AG10803 (cell line): ENCODE measurements at regions not wholly inside any gene's neighbourhood (a gene's known extent, or its start where the extent isn't known, plus 50 kb on each side); places are given as distances from the start of the nearest gene placed in this dataset.

ENCODE experiments used
- DNase-seq: peaks from one replicate; pipeline ENCODE4 v3.0.0; 2010; ENCODE audit warnings: low read depth
- H3K4me3 ChIP-seq: 2 replicates; pipeline ENCODE4 v1.5.1; 2011; ENCODE audit warnings: mild to moderate bottlenecking, low read length, control low read depth
- TF ChIP-seq, protein P1 (sequence below): conservative IDR thresholded peaks from 2 replicates; pipeline ENCODE4 v1.5.1; 2011; ENCODE audit warnings: mild to moderate bottlenecking, low read length, control low read depth, inconsistent platforms

DNA sequence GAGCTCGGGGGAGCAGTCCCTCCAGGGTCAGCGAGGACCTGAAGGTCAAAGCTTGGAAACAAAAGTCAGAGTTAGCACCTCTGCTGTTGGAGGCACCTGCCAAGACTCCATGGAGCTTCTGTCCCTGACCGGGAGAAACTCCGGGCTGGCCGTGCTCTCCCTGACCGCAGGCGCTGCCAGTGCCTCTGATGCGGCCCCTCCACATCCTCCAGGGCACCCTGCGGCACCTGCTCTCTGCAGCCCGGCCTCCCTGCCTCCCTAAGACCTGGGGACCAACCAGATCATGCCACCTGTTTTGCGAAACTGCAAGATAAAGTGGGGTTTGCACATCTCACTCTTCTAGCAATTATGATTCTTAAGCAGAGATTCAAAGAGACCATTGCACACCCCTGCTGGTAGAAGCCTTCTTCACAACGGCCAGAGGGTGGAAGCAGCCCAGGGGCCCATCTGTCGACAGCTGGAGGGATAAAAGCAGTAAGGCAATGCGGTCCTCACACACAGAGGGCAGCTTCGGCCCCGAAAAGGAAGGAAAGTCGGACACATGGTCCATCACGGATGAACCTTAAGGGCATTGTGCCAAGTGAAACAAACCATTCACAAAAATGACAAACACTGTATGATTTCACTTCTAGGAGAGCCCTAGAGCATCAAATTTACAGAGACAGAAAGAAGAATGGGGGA, 477.1 kb downstream of the BRD1 start:
- DNase-seq: no peak
- TF ChIP-seq, protein P1, sequence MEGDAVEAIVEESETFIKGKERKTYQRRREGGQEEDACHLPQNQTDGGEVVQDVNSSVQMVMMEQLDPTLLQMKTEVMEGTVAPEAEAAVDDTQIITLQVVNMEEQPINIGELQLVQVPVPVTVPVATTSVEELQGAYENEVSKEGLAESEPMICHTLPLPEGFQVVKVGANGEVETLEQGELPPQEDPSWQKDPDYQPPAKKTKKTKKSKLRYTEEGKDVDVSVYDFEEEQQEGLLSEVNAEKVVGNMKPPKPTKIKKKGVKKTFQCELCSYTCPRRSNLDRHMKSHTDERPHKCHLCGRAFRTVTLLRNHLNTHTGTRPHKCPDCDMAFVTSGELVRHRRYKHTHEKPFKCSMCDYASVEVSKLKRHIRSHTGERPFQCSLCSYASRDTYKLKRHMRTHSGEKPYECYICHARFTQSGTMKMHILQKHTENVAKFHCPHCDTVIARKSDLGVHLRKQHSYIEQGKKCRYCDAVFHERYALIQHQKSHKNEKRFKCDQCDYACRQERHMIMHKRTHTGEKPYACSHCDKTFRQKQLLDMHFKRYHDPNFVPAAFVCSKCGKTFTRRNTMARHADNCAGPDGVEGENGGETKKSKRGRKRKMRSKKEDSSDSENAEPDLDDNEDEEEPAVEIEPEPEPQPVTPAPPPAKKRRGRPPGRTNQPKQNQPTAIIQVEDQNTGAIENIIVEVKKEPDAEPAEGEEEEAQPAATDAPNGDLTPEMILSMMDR: no peak
- H3K4me3 ChIP-seq: no peak overlapping the region

DNA sequence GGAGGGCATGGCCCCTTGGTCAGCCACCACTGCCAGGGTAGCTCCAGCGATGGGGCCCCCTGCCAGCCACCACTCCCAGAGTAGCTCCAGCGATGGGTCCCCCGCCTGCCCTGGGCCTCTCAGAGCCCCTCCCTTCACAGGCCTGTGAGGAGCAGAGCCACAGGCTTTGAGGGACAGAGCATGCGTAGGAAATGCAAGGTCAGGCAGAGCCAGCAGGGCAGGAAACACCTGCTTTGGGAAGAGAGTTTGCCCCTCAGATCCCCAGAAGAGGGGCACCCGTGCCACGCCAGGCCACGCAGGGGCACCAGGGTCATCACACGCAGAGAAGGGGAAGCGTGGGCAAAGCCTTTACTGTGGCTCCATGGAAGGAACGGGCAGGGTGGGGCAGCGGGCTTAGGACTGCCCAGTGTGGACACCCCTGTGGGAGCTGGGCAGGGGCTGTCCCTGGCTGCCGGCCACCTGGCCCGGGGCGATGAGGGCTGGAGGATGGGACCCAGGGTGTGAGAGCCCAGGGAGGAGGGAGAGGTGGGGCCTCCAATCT, 477.8 kb downstream of the BRD1 start:
- no peak overlapping the region for H3K4me3 ChIP-seq
- DNase-seq: no peak
- TF ChIP-seq, protein P1: no peak

DNA sequence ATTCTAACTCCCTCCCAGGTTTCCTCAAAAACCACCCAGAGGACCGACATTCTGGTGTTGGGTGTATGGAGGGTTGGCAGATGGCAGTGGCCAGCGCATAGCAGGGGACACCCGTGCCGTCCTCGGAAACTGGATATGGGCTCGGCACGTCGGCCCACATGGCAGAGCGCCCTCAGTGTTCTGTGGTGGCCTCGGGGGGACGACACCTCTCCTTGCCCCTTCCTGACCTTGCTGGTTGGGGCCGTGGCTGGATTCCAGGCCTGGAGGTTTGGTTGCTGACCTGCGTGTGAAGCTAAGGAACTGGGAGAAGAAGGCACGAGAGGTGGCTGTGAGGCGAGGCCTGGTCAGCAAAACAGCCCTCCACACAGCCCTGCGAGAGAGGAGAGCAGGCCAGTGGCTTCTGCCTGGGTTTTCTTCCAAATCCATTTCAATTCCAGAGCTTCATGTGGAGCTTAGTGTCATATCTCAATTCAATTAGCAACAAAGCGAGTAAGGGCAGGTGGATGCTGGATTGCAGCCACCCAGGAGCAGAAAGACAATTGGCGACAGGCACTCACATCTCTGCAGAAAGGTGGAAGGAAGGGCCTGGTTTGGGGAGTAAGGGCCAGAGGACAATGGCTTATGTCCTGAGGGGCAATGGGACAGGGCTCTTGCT, 478.4 kb downstream of the BRD1 start:
- DNase-seq: no peak
- H3K4me3 ChIP-seq: no peak overlapping the region
- TF ChIP-seq, protein P1: no peak

DNA sequence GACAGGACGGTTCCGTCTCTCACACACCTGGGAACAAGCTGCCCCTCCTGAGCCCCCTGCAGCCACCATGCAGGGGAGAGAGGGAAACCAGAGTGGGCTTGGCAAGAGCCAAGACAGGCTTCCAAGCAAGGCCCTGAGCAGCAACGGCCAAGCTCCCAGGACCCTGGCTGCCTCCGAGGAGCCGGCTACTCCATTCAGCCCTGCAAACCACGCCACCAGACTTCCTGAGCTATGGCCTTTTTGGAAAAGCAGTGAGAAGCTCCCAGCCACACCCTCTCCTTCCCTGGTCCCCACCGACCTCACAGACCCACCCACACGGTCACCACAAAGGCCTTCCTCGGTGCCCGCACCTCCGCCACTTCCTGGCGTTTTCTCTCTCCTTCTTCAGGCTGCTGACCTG, 479.0 kb downstream of the BRD1 start:
- no peak overlapping the region for H3K4me3 ChIP-seq
- DNase-seq: no peak
- TF ChIP-seq, protein P1: no peak

DNA sequence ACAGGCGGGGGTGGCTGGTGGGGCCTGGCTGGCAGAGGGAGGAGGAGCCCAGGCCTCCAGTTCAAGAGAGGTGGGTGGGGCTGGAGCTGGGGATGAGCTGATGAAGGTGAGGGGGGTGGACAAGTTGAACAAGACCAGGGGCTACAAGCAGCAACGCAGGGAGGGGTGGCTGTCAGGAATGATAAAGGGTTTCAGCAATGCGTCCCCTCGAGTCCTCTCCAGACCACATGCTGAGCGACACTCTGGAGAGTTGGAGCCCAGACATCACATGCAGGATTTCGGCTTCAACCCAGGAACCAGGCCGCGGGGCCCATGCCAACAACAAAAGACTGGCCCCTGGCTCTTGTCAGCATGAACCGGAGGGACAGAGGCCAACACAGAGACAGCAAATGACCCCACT, 480.3 kb downstream of the BRD1 start:
- DNase-seq: no peak
- TF ChIP-seq, protein P1: no peak
- no peak overlapping the region for H3K4me3 ChIP-seq

DNA sequence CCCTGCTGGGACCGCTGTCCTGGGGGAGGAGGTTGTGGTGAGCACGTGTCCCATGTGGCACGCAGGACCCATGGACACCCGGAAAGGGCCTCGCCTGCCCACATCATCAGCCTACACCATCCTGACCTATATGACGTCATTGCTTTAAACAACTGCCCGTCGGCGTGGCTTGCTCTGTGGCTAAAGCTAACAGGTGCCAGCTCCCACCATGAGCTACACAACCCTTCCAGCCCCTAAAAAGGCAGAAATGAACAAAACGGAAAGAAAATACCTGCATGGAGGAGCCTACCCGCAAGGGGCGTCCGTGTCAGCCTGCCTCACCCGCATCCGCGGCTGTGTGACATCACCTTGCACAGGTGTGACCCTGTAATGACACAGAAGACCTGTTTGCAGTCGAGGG, 481.8 kb downstream of the BRD1 start:
- no peak overlapping the region for H3K4me3 ChIP-seq
- DNase-seq: no peak
- TF ChIP-seq, protein P1: no peak

DNA sequence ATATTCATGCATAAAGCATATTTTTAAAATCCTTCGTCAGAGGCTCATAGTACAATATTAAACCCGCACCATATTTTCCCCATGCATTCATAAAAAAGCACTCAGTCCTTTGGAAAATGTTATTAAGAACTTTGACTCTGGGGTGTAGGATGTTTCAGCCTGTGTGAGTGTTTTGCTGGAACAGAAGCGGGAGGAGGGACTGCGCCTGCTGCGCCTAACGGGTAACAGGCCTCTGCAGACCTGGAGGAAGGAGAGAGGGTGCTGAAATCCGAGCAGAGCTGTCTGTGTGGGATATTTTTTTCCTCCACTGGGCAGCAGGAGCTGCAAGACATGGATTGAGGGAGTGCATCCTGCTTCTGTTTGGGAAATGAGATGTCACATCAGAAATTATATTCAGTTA, 483.0 kb downstream of the BRD1 start:
- TF ChIP-seq, protein P1: no peak
- no peak for DNase-seq
- H3K4me3 ChIP-seq: no peak overlapping the region
